GM12892 (cell line): ENCODE measurements at regions not wholly inside any gene's neighbourhood (a gene's known extent, or its start where the extent isn't known, plus 50 kb on each side); places are given as distances from the start of the nearest gene placed in this dataset.

Experiments used
- POLR2A ChIP-seq: IDR thresholded peaks from 2 replicates; pipeline ENCODE4 v1.6.1; 2011; ENCODE audit warnings: low read depth, low read length, control low read depth
- POLR2AphosphoS5 ChIP-seq: IDR thresholded peaks from 2 replicates; pipeline ENCODE4 v1.6.1; 2011; ENCODE audit warnings: low read depth, low read length, control low read depth

- TF ChIP-seq POLR2AphosphoS5 (no peak), POLR2A (no peak)
These were observed 71.5 kb upstream of the ARHGAP5 start for GRCh38 chr14:32005628-32006027.
